AG04450 (cell line): ENCODE measurements at regions not wholly inside any gene's neighbourhood (a gene's known extent, or its start where the extent isn't known, plus 50 kb on each side); places are given as distances from the start of the nearest gene placed in this dataset.

Experiments used
- CTCF ChIA-PET: fragments of 300-600, 350-600 bp; formaldehyde crosslinking; extraction: SDS; loops from one replicate; lab custom pipeline; 2022; ENCODE audit warnings: antibody characterized with exemption, inconsistent platforms; lab: Charles Lee
- POLR2A ChIA-PET: fragments of 350-600 bp; formaldehyde crosslinking; extraction: SDS; loops from one replicate; lab custom pipeline; 2021; ENCODE audit warnings: antibody characterized with exemption, inconsistent platforms; lab: Yijun Ruan, JAX
- DNase-seq: peaks from one replicate; pipeline ENCODE4 v3.0.0-alpha.2; 2011; ENCODE audit warnings: low read depth, low spot score
- H3K27ac ChIP-seq: one replicate; pipeline ENCODE4 v1.5.1; 2012; ENCODE audit warnings: low read depth, low read length, control low read depth
- H3K27me3 ChIP-seq: one replicate; pipeline ENCODE4 v1.6.0; 2012; ENCODE audit warnings: low read length; ENCODE audit not compliant: control insufficient read depth, insufficient read depth
- H3K4me3 ChIP-seq: 2 replicates; pipeline ENCODE4 v1.5.1; 2011; ENCODE audit warnings: mild to moderate bottlenecking, low read depth, low read length, control low read depth
- H3K9me3 ChIP-seq: 2 replicates; pipeline ENCODE4 v1.5.1; 2012; ENCODE audit warnings: low read length; ENCODE audit not compliant: control insufficient read depth, insufficient read depth
- TF ChIP-seq, protein P1 (sequence below): IDR thresholded peaks from 2 replicates; pipeline ENCODE4 v1.5.1; 2011; ENCODE audit warnings: low read depth, low read length, control low read depth, inconsistent platforms

- no peak overlapping the region for H3K27ac ChIP-seq
- CTCF ChIA-PET, result no interaction called here
- POLR2A ChIA-PET, result no interaction called here
- TF ChIP-seq, protein P1, sequence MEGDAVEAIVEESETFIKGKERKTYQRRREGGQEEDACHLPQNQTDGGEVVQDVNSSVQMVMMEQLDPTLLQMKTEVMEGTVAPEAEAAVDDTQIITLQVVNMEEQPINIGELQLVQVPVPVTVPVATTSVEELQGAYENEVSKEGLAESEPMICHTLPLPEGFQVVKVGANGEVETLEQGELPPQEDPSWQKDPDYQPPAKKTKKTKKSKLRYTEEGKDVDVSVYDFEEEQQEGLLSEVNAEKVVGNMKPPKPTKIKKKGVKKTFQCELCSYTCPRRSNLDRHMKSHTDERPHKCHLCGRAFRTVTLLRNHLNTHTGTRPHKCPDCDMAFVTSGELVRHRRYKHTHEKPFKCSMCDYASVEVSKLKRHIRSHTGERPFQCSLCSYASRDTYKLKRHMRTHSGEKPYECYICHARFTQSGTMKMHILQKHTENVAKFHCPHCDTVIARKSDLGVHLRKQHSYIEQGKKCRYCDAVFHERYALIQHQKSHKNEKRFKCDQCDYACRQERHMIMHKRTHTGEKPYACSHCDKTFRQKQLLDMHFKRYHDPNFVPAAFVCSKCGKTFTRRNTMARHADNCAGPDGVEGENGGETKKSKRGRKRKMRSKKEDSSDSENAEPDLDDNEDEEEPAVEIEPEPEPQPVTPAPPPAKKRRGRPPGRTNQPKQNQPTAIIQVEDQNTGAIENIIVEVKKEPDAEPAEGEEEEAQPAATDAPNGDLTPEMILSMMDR, result no peak
- H3K4me3 ChIP-seq, result no peak overlapping the region
- no peak for DNase-seq
- H3K27me3 ChIP-seq, result no peaks in the 10 kb centered on the region
- H3K9me3 ChIP-seq, result no peaks in the 10 kb centered on the region
These were observed 529.8 kb upstream of the ACTRT1 start for GRCh38 chrX:128582036-128582435.

DNA sequence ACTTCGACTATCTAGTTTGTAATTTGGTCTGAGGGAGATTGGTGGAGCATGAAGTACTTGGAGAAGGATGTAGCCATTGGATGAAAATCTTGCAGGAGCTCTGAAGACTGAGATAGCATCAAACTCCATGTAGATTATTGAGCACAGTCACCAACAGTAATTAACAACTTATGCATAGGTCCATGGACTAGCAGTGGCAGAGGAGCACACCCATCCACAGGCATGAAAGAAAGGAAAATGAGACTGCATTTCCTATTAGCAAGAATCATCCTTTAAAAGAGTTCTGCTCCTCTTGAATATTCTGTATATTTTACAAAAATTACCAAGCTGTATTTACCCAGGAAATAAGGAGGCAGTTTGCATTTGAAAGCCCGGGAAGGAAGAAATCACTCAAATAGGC is 529.4 kb upstream of the ACTRT1 start:
- no peaks in the 10 kb centered on the region for H3K27me3 ChIP-seq
- TF ChIP-seq, protein P1, result no peak
- H3K4me3 ChIP-seq, result no peak overlapping the region
- ChIA-PET POLR2A (no interaction called here), CTCF (no interaction called here)
- no peaks in the 10 kb centered on the region for H3K9me3 ChIP-seq
- no peak for DNase-seq
- H3K27ac ChIP-seq, result no peak overlapping the region

- Histone ChIP-seq H3K9me3 (no peaks in the 10 kb centered on the region; the same call in 1 of the 2 replicates), H3K27ac (no peak overlapping the region), H3K4me3 (no peak overlapping the region), H3K27me3 (no peaks in the 10 kb centered on the region)
- CTCF ChIA-PET, result no interaction called here
- TF ChIP-seq, protein P1, result no peak
- POLR2A ChIA-PET, result no interaction called here
- DNase-seq, result no peak
These were observed 490.9 kb upstream of the ACTRT1 start for GRCh38 chrX:128543114-128543513.

GRCh38 chrX:128518508-128518907 is 466.3 kb upstream of the ACTRT1 start:
- POLR2A ChIA-PET, result no interaction called here
- Histone ChIP-seq H3K4me3 (no peak overlapping the region), H3K27ac (no peak overlapping the region), H3K9me3 (peaks cover 4% of the 10 kb centered on the region; the same call in 1 of the 2 replicates), H3K27me3 (no peaks in the 10 kb centered on the region)
- DNase-seq, result no peak
- CTCF ChIA-PET, result no interaction called here
- TF ChIP-seq, protein P1, result no peak

- ChIA-PET POLR2A (no interaction called here), CTCF (no interaction called here)
- H3K4me3 ChIP-seq, result no peak overlapping the region
- no peak overlapping the region for H3K27ac ChIP-seq
- TF ChIP-seq, protein P1, result no peak
- no peaks in the 10 kb centered on the region for H3K27me3 ChIP-seq
- H3K9me3 ChIP-seq, result peaks cover 4% of the 10 kb centered on the region; the same call in 1 of the 2 replicates
- no peak for DNase-seq
These were observed 465.5 kb upstream of the ACTRT1 start for GRCh38 chrX:128517691-128518090.
